GM12878 (cell line): ENCODE measurements at regions not wholly inside any gene's neighbourhood (a gene's known extent, or its start where the extent isn't known, plus 50 kb on each side); places are given as distances from the start of the nearest gene placed in this dataset.
"Not testable (repeated sequence)": the region's sequence is repeated elsewhere in the genome, so short reads cannot be mapped to it uniquely, and the experiment has no call there.

Experiments used
- ATAC-seq: fragments of 200-7000 bp; cut with Tn5 transposase; 3 replicates; pipeline ENCODE4 v1.9.1; 2020; ENCODE audit warnings: mild to moderate bottlenecking, moderate library complexity
- BruUV-seq: library from RNA; stranded (reverse); fragments of 400-500 nt; replicated peaks from 2 replicates; lab custom pipeline; 2021; lab: Mats Ljungman, UMichigan
- CTCF ChIA-PET: fragments of 300-600 bp; sonication (Branson Sonifier 250); formaldehyde crosslinking; extraction: SDS; loops from one replicate; lab custom pipeline; 2021; ENCODE audit warnings: inconsistent platforms; lab: Yijun Ruan, JAX
- POLR2A ChIA-PET: fragments of 350-600 bp; formaldehyde crosslinking; extraction: SDS; loops from one replicate; lab custom pipeline; 2021; ENCODE audit warnings: inconsistent platforms; lab: Charles Lee
- RAD21 ChIA-PET: fragments of 300-600 bp; sonication (Branson Sonifier 250); formaldehyde crosslinking; loops from one replicate; lab custom pipeline; 2023; ENCODE audit warnings: antibody characterized with exemption; ENCODE audit not compliant: unreplicated experiment; lab: Charles Lee
- SMC1A ChIA-PET: fragments of 300-600 bp; sonication (Branson Sonifier 250); formaldehyde crosslinking; loops from one replicate; lab custom pipeline; 2023; ENCODE audit not compliant: unreplicated experiment, uncharacterized antibody; lab: Charles Lee
- DNase-seq: peaks from one replicate; pipeline ENCODE4 v3.0.0-alpha.2; 2011; ENCODE audit warnings: low read depth, low spot score
- FAIRE-seq: peaks from 3 replicates; lab custom pipeline; 2011; peaks lifted over from hg19 to GRCh38; lab: Jason Lieb, UNC
- H2AFZ ChIP-seq: 2 replicates; pipeline ENCODE4 v1.6.0; 2011; ENCODE audit warnings: low read depth, low read length, control low read depth; ENCODE audit not compliant: control insufficient read depth
- H3K27ac ChIP-seq: 2 replicates; pipeline ENCODE4 v1.5.1; 2011; ENCODE audit warnings: control low read depth; ENCODE audit not compliant: control insufficient read depth, insufficient read depth
- H3K27me3 ChIP-seq, 2 experiments: replicated peaks in 1 of 2; 2 replicates each; pipeline versions ENCODE4 v1.6.0 to v1.6.1; 2011; ENCODE audit warnings: low read length in 1 of 2; ENCODE audit not compliant: control insufficient read depth in 2 of 2, insufficient read depth in 2 of 2
- H3K36me3 ChIP-seq, 2 experiments: 2 replicates each; pipeline ENCODE4 v1.5.1; 2011; ENCODE audit warnings: low read length in 1 of 2; ENCODE audit not compliant: control insufficient read depth in 2 of 2, insufficient read depth in 2 of 2
- H3K4me1 ChIP-seq: 2 replicates; pipeline ENCODE4 v1.6.1; 2011; ENCODE audit warnings: mild to moderate bottlenecking, low read length, moderate library complexity, mixed read lengths; ENCODE audit not compliant: control insufficient read depth, insufficient read depth
- H3K4me2 ChIP-seq: 2 replicates; pipeline ENCODE4 v1.6.0; 2011; ENCODE audit warnings: control low read depth; ENCODE audit not compliant: control insufficient read depth, insufficient read depth
- H3K4me3 ChIP-seq: fragments of 200-600 bp; sonication (generic); 2 replicates; pipeline ENCODE4 v1.5.1; 2016
- H3K79me2 ChIP-seq: 2 replicates; pipeline ENCODE4 v1.6.0; 2011; ENCODE audit warnings: low read length; ENCODE audit not compliant: control insufficient read depth, insufficient read depth
- H3K9ac ChIP-seq: 2 replicates; pipeline ENCODE4 v1.8.0; 2011; ENCODE audit warnings: low read length, control low read depth, mixed read lengths; ENCODE audit not compliant: control insufficient read depth, insufficient read depth
- H3K9me3 ChIP-seq: replicated peaks from 3 replicates; pipeline ENCODE4 v1.5.1; 2011; ENCODE audit warnings: mild to moderate bottlenecking, low read length; ENCODE audit not compliant: control insufficient read depth, insufficient read depth
- H4K20me1 ChIP-seq: 2 replicates; pipeline ENCODE4 v1.6.0; 2011; ENCODE audit not compliant: control insufficient read depth, insufficient read depth
- SPI1 ChIP-seq: IDR thresholded peaks from 2 replicates; pipeline ENCODE4 v1.6.1; 2011; ENCODE audit warnings: low read depth, mild to moderate bottlenecking, low read length, moderate library complexity, borderline replicate concordance; ENCODE audit not compliant: insufficient read depth
- ZNF24 ChIP-seq: fragments of 450-650 bp; IDR thresholded peaks from 2 replicates; pipeline ENCODE4 v1.6.1; 2017; ENCODE audit warnings: antibody characterized with exemption, mild to moderate bottlenecking
- ZSCAN29 ChIP-seq: fragments of 450-650 bp; IDR thresholded peaks from 2 replicates; pipeline ENCODE4 v1.6.1; 2017; ENCODE audit warnings: mild to moderate bottlenecking, moderate library complexity
- WGBS: methylation state at CpG from one replicate; pipeline ENCODE4 v1.1.6; 2016; ENCODE audit warnings: low lambda C conversion rate; ENCODE audit not compliant: insufficient replicate concordance, insufficient coverage; ENCODE audit errors: missing lambda C conversion rate; 5-methylcytosine and 5-hydroxymethylcytosine counted together
- in situ Hi-C: fragments of 300-500 bp; cut with MboI; formaldehyde crosslinking; loops from 9 replicates; pipeline ENCODE4 v1.14.3; 2018; ENCODE audit warnings: mixed read lengths
- intact Hi-C: fragments of 100-400 bp; cut with micrococcal nuclease; formaldehyde crosslinking; loops from one replicate; pipeline ENCODE4 v1.14.2; 2022; ENCODE audit not compliant: unreplicated experiment

GRCh38 chr3:77746892-77747291 is 707.0 kb downstream of the ROBO2 start:
- Histone ChIP-seq H3K4me1 (no peaks in the 10 kb centered on the region), H3K9ac (no peak overlapping the region), H3K4me3 (no peak overlapping the region), H3K79me2 (no peaks in the 10 kb centered on the region), H3K27ac (no peak overlapping the region), H3K4me2 (no peak overlapping the region), H4K20me1 (no peaks in the 10 kb centered on the region)
- CTCF ChIA-PET, result no interaction called here
- ATAC-seq (peak; percentile 67), DNase-seq (peak; percentile 2), FAIRE-seq (no peak)
- POLR2A ChIA-PET, result no interaction called here
- no TSS peak for BruUV-seq
- RAD21 ChIA-PET, result no interaction called here
- SMC1A ChIA-PET, result no interaction called here
- intact Hi-C loops, result no loop called here
- TF ChIP-seq ZNF24 (peak; percentile 65; the same call in 1 of the 2 replicates), ZSCAN29 (no peak), SPI1 (peak; percentile 13; the same call in 1 of the 2 replicates)
- TF ChIP-seq, all 136 proteins: peak for 2
- Histone ChIP-seq H3K27me3 (no peaks in the 10 kb centered on the region), H3K9me3 (no peaks in the 10 kb centered on the region), H2AFZ (no peak overlapping the region), H3K36me3 (no peaks in the 10 kb centered on the region)
- in situ Hi-C loops, result no loop called here

GRCh38 chr3:77756397-77756975 is 716.6 kb downstream of the ROBO2 start:
- H4K20me1 ChIP-seq, H3K27me3 ChIP-seq, in situ Hi-C loops, H3K9me3 ChIP-seq, H3K27ac ChIP-seq, DNase-seq, H3K4me3 ChIP-seq, BruUV-seq, H3K4me2 ChIP-seq, H2AFZ ChIP-seq, POLR2A ChIA-PET, H3K79me2 ChIP-seq, FAIRE-seq, ATAC-seq, intact Hi-C loops, H3K9ac ChIP-seq, H3K36me3 ChIP-seq, H3K4me1 ChIP-seq, RAD21 ChIA-PET, SMC1A ChIA-PET: not testable (repeated sequence)
- WGBS, result 45% methylated on average over 6 of the region's 6 CpGs
- CTCF ChIA-PET, result interaction anchor here (0.6 kb wide), 1 partner anchor 901 kb away, joined by 3 read pairs; no protein-coding TSS in a partner anchor
